Thymus (tissue), 11 donors: ENCODE measurements at regions not wholly inside any gene's neighbourhood (a gene's known extent, or its start where the extent isn't known, plus 50 kb on each side); places are given as distances from the start of the nearest gene placed in this dataset.
"Not testable (repeated sequence)": the region's sequence is repeated elsewhere in the genome, so short reads cannot be mapped to it uniquely, and the experiment has no call there.

Source experiments
- DNase-seq, 9 donors: peaks; one replicate each; pipeline ENCODE4 v3.0.0-alpha.2; 2013; ENCODE audit warnings: low spot score in 9 of 9, low read depth in 6 of 9, missing footprints in 1 of 9
- H3K27ac ChIP-seq, 2 donors: one replicate each; pipeline ENCODE4 v1.5.1; 2013; ENCODE audit warnings: control low read depth in 1 of 2, low read depth in 1 of 2, low read length in 1 of 2, mild to moderate bottlenecking in 1 of 2, moderate library complexity in 1 of 2
- H3K27me3 ChIP-seq, 2 donors: one replicate each; pipeline ENCODE4 v1.5.1; 2013; ENCODE audit warnings: low read length in 1 of 2; ENCODE audit not compliant: control insufficient read depth in 2 of 2, insufficient read depth in 1 of 2
- H3K36me3 ChIP-seq, 2 donors: one replicate each; pipeline ENCODE4 v1.5.1; 2013; ENCODE audit warnings: low read length in 1 of 2, mild to moderate bottlenecking in 1 of 2, moderate library complexity in 1 of 2; ENCODE audit not compliant: control insufficient read depth in 2 of 2, insufficient read depth in 2 of 2
- H3K4me1 ChIP-seq, 2 donors: one replicate each; pipeline ENCODE4 v1.5.1; 2013; ENCODE audit warnings: low read length in 2 of 2; ENCODE audit not compliant: control insufficient read depth in 2 of 2, insufficient read depth in 2 of 2
- H3K4me3 ChIP-seq, 2 donors: one replicate each; pipeline ENCODE4 v1.5.1; 2013; ENCODE audit warnings: low read length in 2 of 2, control low read depth in 1 of 2, mild to moderate bottlenecking in 1 of 2
- H3K9me3 ChIP-seq, 2 donors: one replicate each; pipeline ENCODE4 v1.5.1; 2013; ENCODE audit warnings: low read length in 1 of 2, mild to moderate bottlenecking in 1 of 2; ENCODE audit not compliant: control insufficient read depth in 2 of 2, insufficient read depth in 1 of 2
- WGBS: extraction: QIAGEN DNeasy Blood & Tissue Kit; methylation state at CpG from one replicate; pipeline ENCODE4 v1.1.7; 2013; 5-methylcytosine and 5-hydroxymethylcytosine counted together
- donor health status: healthy.

DNA sequence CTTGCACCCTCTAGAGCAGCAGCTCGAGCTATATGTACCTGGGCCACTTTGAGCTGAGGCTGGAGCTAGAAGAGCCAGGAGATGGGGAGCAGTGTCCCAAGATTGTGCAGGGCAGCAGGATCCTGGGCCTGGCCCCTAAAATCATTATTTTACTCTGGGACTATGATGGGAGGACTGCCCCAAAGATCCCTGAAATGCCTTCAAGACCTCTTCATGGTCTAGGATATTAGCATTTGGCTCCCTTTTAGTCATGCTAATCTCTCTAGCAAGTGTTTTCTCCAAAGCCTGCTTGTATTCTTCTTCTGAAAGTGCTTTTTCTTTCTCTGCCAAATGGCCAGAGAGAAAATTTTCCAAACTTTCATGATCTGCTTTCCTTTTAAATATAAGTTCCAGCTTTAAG lies 211.6 kb downstream of the PARM1 start:
- no peaks in the 10 kb centered on the region for H3K4me1 ChIP-seq
- peaks cover 0 to 3% of the 10 kb centered on the region in 2 donors for H3K9me3 ChIP-seq
- no peak for DNase-seq
- no peak overlapping the region for H3K27ac ChIP-seq
- 84% methylated on average over 1 of the region's 1 CpG for WGBS
- H3K27me3 ChIP-seq, result no peaks in the 10 kb centered on the region
- H3K36me3 ChIP-seq, result no peaks in the 10 kb centered on the region
- no peak overlapping the region for H3K4me3 ChIP-seq

DNA sequence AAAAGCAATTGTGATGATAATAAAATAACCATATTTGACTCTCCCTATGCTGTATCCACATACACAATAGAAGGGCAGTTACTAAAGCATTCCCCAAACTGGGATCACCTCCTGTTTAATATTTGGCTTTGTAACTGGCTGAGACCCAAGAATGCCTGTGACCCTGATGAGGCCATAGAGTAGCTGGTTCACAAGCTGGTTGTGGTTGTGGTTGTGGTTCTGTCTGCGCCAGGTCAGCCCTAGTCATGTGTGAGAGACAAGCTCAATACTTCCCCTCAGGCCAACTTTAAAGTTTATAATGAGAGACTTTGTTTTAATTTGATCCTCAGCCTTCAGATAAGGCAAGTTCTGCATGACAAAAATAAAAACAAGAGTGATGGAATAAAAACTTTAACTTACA lies 209.9 kb downstream of the PARM1 start:
- H3K9me3 ChIP-seq, result peaks cover 0 to 3% of the 10 kb centered on the region in 2 donors
- H3K4me1 ChIP-seq, result no peaks in the 10 kb centered on the region
- 82% methylated on average over 1 of the region's 1 CpG for WGBS
- H3K27ac ChIP-seq, result no peak overlapping the region
- H3K4me3 ChIP-seq, result no peak overlapping the region
- H3K27me3 ChIP-seq, result no peaks in the 10 kb centered on the region
- DNase-seq, result no peak
- no peaks in the 10 kb centered on the region for H3K36me3 ChIP-seq

DNA sequence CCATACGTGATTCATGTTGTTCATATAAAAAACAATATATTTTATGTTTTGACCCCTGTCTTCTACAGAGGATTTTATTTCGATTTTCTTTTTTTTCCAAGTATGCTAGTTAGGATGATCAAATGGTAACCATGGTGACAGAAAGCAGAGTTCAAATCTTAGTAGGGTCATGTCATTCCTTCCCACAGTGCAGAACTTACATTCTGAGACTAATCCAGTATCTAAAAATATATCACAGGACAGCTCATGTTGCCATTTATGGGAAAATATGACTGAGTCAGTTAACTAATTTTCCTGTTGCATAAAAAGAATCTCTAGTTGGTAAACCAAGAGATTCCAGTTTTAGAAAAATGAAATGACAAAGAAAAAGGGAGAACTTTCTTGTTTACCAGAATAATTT lies 209.5 kb downstream of the PARM1 start:
- no peak for DNase-seq
- H3K27me3 ChIP-seq, result no peaks in the 10 kb centered on the region

DNA sequence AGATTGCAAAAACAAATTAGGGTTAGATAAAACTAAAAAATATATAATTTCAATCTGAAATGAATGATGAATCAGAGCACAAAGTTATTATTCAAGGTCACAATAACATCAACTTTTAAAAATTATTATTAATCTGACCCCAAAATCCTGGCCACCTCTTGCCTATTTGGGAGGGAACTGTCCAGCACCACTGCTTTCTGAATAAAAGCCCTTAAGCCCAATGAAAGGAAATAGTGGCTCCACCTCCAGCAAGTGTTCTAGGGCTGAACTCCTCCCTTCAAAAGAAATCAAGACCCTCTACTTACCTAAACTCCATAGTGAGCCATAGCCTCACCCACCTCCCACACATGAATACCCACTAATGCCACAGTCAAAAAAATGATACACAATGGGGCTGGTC lies 208.2 kb downstream of the PARM1 start:
- no peaks in the 10 kb centered on the region for H3K27me3 ChIP-seq
- peaks cover 0 to 3% of the 10 kb centered on the region in 2 donors for H3K9me3 ChIP-seq
- H3K27ac ChIP-seq, result no peak overlapping the region
- DNase-seq, result no peak
- H3K4me3 ChIP-seq, result no peak overlapping the region
- no peaks in the 10 kb centered on the region for H3K36me3 ChIP-seq
- no peaks in the 10 kb centered on the region for H3K4me1 ChIP-seq

More for the DNA sequence above, 209.5 kb downstream of the PARM1 start:
- no peaks in the 10 kb centered on the region for H3K4me1 ChIP-seq
- no peaks in the 10 kb centered on the region for H3K36me3 ChIP-seq
- peaks cover 0 to 3% of the 10 kb centered on the region in 2 donors for H3K9me3 ChIP-seq
- H3K4me3 ChIP-seq, result no peak overlapping the region
- H3K27ac ChIP-seq, result no peak overlapping the region
- 82% methylated on average over 2 of the region's 2 CpGs for WGBS

DNA sequence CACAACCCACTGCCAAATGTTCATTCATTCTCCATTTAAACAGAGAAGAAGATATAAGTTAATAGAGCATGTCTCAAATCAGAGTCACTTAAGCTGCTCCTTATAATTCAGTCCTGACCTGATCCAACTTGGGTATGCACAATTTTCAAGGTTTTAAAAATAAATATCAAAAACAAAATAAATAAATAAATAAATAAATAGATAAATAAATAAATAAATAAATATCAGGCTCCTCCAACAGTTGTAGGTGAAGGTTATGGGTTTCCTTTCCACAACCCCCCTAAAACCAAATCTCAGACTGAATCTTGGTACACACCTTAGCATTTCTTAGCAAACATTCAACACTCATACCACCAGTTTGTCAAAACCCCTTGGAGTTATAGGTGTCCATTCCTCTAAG lies 204.4 kb downstream of the PARM1 start:
- Histone ChIP-seq H3K4me1 (no peaks in the 10 kb centered on the region), H3K27me3 (no peaks in the 10 kb centered on the region), H3K36me3 (no peaks in the 10 kb centered on the region), H3K9me3 (no peaks in the 10 kb centered on the region), H3K27ac (no peak overlapping the region), H3K4me3 (no peak overlapping the region)
- DNase-seq, result no peak

DNA sequence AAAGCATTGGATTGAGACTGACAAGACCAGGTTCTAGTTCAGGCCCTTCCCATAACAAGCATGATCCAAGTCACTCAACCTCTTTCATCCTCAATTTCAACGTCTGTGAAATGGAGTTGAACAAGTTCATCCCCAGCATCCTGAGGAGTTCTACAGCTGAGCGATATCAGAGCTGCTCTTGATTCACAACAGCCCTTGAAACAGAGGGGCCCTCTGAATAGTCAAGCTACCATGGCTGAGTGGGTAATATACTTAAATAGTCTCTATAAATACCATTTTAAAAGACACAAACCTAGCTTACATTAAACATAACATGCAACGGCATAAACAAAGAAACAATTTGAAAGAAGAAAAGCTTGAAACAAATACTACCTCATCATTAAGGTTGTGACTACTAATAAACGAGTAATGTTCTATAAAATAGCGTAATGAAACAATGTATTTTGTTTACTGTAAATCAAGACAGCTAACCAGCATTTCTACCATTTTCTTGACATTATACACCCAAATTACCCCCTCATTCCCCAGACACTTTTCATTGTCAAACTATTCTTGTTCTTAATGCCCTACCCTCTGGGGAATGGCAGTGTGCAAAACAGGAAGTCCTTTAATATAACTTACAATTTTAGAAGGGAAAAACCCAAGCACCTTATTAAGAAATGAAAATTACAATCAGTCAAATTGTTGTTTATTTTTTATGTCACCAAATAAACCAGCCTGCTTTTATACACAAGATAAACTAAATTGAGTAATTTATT lies 202.3 kb downstream of the PARM1 start:
- 91% methylated on average over 5 of the region's 5 CpGs for WGBS

DNA sequence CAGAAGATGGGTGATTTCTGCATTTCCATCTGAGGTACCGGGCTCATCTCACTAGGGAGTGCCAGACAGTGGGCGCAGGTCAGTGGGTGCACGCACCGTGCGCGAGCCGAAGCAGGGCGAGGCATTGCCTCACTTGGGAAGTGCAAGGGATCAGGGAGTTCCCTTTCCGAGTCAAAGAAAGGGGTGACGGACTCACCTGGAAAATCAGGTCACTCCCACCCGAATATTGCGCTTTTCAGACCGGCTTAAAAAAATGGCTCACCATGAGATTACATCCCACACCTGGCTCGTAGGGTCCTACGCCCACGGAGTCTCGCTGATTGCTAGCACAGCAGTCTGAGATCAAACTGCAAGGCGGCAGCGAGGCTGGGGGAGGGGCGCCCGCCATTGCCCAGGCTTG lies 194.0 kb downstream of the PARM1 start:
- DNase-seq, H3K4me3 ChIP-seq, H3K27ac ChIP-seq, H3K27me3 ChIP-seq, H3K9me3 ChIP-seq, H3K36me3 ChIP-seq, H3K4me1 ChIP-seq: not testable (repeated sequence)
- 75% methylated on average over 13 of the region's 21 CpGs for WGBS

More for the DNA sequence above, 202.3 kb downstream of the PARM1 start:
- Histone ChIP-seq H3K36me3 (no peaks in the 10 kb centered on the region), H3K27me3 (no peaks in the 10 kb centered on the region), H3K4me3 (no peak overlapping the region), H3K27ac (no peak overlapping the region), H3K9me3 (no peaks in the 10 kb centered on the region), H3K4me1 (no peaks in the 10 kb centered on the region)
- no peak for DNase-seq

DNA sequence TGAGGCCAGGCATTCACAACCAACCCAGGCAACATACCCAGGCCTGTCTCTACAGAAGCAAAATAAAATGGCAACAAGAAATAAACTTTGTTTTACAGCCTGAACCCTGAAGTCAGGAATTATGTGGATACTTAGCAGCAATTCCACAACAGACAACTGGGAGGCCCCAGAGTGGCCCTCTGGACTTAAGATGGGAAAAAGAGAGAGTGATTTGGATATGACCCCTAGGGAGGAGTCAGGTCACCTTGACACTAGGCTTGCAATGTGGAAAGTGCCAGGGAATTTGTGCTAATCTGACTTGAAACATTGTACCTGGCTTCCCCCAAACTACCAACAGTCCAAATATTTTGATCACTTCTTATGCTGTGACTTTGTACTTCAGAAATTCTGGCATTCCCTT lies 193.1 kb downstream of the PARM1 start:
- Histone ChIP-seq H3K27ac (no peak overlapping the region), H3K9me3 (peaks cover 1 to 2% of the 10 kb centered on the region in 2 donors), H3K4me1 (no peaks in the 10 kb centered on the region), H3K27me3 (no peaks in the 10 kb centered on the region), H3K36me3 (no peaks in the 10 kb centered on the region), H3K4me3 (no peak overlapping the region)
- no peak for DNase-seq

DNA sequence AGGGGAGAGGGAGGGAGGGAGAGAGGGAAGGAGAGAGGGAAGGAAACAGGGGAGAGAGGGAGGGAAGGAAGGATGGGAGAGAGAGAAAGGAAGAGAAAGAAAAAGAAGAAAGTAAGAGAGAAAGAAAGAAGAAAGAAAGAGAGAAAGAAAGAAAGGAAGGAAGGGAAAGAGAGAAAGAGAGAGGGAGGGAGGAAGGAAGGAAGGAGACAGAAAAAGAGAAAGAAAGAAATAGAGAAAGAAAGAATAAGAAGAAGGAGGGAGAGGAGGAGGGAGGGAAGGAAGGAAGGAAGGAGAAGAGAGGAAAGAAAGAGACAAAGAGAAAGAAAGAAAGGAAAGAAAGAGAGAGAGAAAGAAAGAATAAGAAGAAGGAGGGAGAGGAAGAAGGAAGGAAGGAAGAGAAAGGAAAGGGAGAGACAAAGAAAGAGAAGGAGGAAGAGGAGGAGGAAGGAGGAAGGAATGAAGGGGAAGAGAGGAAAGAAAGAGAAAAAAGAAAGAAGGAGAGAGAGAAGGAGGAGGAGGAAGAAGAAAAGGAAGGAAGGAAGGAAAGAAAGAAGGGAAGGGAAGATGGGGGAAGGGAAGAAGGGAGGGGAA lies 189.6 kb downstream of the PARM1 start:
- Histone ChIP-seq H3K4me1 (no peaks in the 10 kb centered on the region), H3K27me3 (no peaks in the 10 kb centered on the region), H3K4me3 (no peak overlapping the region), H3K36me3 (no peaks in the 10 kb centered on the region), H3K27ac (no peak overlapping the region), H3K9me3 (peaks cover 1 to 10% of the 10 kb centered on the region in 2 donors)
- DNase-seq, result no peak
